Liver (tissue), 8 donors: ENCODE measurements at regions not wholly inside any gene's neighbourhood (a gene's known extent, or its start where the extent isn't known, plus 50 kb on each side); places are given as distances from the start of the nearest gene placed in this dataset.

Experiments used
- DNase-seq: peaks from one replicate; pipeline ENCODE4 v3.0.0-alpha.2; 2017; ENCODE audit warnings: low spot score
- H3K27ac ChIP-seq, 2 donors: one replicate each; pipeline ENCODE4 v1.7.0; 2013; ENCODE audit warnings: inconsistent platforms in 2 of 2, low read length in 2 of 2, control low read depth in 1 of 2, low read depth in 1 of 2, mild to moderate bottlenecking in 1 of 2
- H3K27me3 ChIP-seq, 4 donors: one replicate each; pipeline versions ENCODE4 v1.6.1 to v1.7.0; 2013; ENCODE audit warnings: low read length in 3 of 4, inconsistent platforms in 1 of 4, mild to moderate bottlenecking in 1 of 4, moderate library complexity in 1 of 4; ENCODE audit not compliant: control insufficient read depth in 4 of 4, insufficient read depth in 4 of 4
- H3K36me3 ChIP-seq, 4 donors: one replicate each; pipeline versions ENCODE4 v1.6.1 to v1.7.0; 2013; ENCODE audit warnings: low read length in 3 of 4, mild to moderate bottlenecking in 3 of 4, low read depth in 1 of 4, moderate library complexity in 1 of 4; ENCODE audit not compliant: control insufficient read depth in 4 of 4, insufficient read depth in 3 of 4
- H3K4me1 ChIP-seq, 4 donors: one replicate each; pipeline versions ENCODE4 v1.6.1 to v1.7.0; 2013; ENCODE audit warnings: low read length in 3 of 4, mild to moderate bottlenecking in 3 of 4, moderate library complexity in 1 of 4; ENCODE audit not compliant: control insufficient read depth in 4 of 4, insufficient read depth in 4 of 4
- H3K4me3 ChIP-seq, 3 donors: one replicate each; pipeline versions ENCODE4 v1.6.1 to v1.7.0; 2013; ENCODE audit warnings: low read length in 3 of 3, control low read depth in 1 of 3, low read depth in 1 of 3, mild to moderate bottlenecking in 1 of 3
- H3K9ac ChIP-seq, 2 donors: one replicate each; pipeline ENCODE4 v1.7.0; 2013; ENCODE audit warnings: low read length in 2 of 2, mild to moderate bottlenecking in 2 of 2, moderate library complexity in 2 of 2, control low read depth in 1 of 2, low read depth in 1 of 2
- H3K9me3 ChIP-seq, 4 donors: one replicate each; pipeline versions ENCODE4 v1.6.1 to v1.7.0; 2013; ENCODE audit warnings: low read length in 3 of 4; ENCODE audit not compliant: control insufficient read depth in 4 of 4
- CTCF ChIP-seq: fragments of 150-350 bp; IDR thresholded peaks from 2 replicates; pipeline ENCODE4 v1.5.1; 2017; ENCODE audit warnings: improper control_type of control experiment, low read depth, low read length; ENCODE audit not compliant: missing input control
- FOXA1 ChIP-seq: IDR thresholded peaks from 2 replicates; pipeline ENCODE4 v1.6.1; 2016; ENCODE audit warnings: antibody characterized with exemption
- GABPA ChIP-seq, 2 donors: IDR thresholded peaks in 1 of 2; conservative IDR thresholded peaks in 1 of 2; 2 replicates each; pipeline ENCODE4 v1.6.1; 2016; ENCODE audit warnings: antibody characterized with exemption in 2 of 2, mild to moderate bottlenecking in 1 of 2, moderate library complexity in 1 of 2
- HNF4A ChIP-seq, 2 donors: conservative IDR thresholded peaks; 2 replicates each; pipeline ENCODE4 v1.6.1; 2016; ENCODE audit warnings: antibody characterized with exemption in 2 of 2, mild to moderate bottlenecking in 2 of 2
- HNF4G ChIP-seq: IDR thresholded peaks from 2 replicates; pipeline ENCODE4 v1.6.1; 2016; ENCODE audit warnings: antibody characterized with exemption
- RXRA ChIP-seq, 2 donors: IDR thresholded peaks; 2 replicates each; pipeline ENCODE4 v1.6.1; 2017 to 2018; ENCODE audit warnings: antibody characterized with exemption in 2 of 2, mild to moderate bottlenecking in 1 of 2
- WGBS: extraction: QIAGEN DNeasy Blood & Tissue Kit; methylation state at CpG from one replicate; pipeline ENCODE4 v1.1.7; 2013; 5-methylcytosine and 5-hydroxymethylcytosine counted together
- TF ChIP-seq, protein P1 (sequence below): IDR thresholded peaks from 2 replicates; pipeline ENCODE4 v1.6.1; 2016; ENCODE audit warnings: antibody characterized with exemption, mild to moderate bottlenecking
- TF ChIP-seq, protein P2 (sequence below): IDR thresholded peaks from 2 replicates; pipeline ENCODE4 v1.6.1; 2016; ENCODE audit warnings: antibody characterized with exemption
- TF ChIP-seq, protein P3 (sequence below): IDR thresholded peaks from 2 replicates; pipeline ENCODE4 v1.6.1; 2016; ENCODE audit warnings: antibody characterized with exemption
- donor health status: healthy.
- donor health status: healthy.
- donor health status: healthy.
- donor health status: healthy.
- donor health status: healthy.

GRCh38 chr11:29627541-29627940 lies 389.3 kb downstream of the KCNA4 start:
- TF ChIP-seq CTCF (no peak), HNF4G (no peak), FOXA1 (no peak), HNF4A (conservative IDR thresholded peaks at IDR 0.05) (no peak)
- TF ChIP-seq, protein P1, sequence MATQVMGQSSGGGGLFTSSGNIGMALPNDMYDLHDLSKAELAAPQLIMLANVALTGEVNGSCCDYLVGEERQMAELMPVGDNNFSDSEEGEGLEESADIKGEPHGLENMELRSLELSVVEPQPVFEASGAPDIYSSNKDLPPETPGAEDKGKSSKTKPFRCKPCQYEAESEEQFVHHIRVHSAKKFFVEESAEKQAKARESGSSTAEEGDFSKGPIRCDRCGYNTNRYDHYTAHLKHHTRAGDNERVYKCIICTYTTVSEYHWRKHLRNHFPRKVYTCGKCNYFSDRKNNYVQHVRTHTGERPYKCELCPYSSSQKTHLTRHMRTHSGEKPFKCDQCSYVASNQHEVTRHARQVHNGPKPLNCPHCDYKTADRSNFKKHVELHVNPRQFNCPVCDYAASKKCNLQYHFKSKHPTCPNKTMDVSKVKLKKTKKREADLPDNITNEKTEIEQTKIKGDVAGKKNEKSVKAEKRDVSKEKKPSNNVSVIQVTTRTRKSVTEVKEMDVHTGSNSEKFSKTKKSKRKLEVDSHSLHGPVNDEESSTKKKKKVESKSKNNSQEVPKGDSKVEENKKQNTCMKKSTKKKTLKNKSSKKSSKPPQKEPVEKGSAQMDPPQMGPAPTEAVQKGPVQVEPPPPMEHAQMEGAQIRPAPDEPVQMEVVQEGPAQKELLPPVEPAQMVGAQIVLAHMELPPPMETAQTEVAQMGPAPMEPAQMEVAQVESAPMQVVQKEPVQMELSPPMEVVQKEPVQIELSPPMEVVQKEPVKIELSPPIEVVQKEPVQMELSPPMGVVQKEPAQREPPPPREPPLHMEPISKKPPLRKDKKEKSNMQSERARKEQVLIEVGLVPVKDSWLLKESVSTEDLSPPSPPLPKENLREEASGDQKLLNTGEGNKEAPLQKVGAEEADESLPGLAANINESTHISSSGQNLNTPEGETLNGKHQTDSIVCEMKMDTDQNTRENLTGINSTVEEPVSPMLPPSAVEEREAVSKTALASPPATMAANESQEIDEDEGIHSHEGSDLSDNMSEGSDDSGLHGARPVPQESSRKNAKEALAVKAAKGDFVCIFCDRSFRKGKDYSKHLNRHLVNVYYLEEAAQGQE: no peak
- Histone ChIP-seq H3K4me3 (no peak overlapping the region), H3K4me1 (no peaks in the 10 kb centered on the region), H3K9me3 (no peaks in the 10 kb centered on the region), H3K27ac (no peak overlapping the region), H3K9ac (no peak overlapping the region), H3K36me3 (no peaks in the 10 kb centered on the region), H3K27me3 (peaks cover 0 to 4% (median 0%) of the 10 kb centered on the region in 4 donors)
- DNase-seq: no peak
- 52% methylated on average over 1 of the region's 1 CpG for WGBS

DNA sequence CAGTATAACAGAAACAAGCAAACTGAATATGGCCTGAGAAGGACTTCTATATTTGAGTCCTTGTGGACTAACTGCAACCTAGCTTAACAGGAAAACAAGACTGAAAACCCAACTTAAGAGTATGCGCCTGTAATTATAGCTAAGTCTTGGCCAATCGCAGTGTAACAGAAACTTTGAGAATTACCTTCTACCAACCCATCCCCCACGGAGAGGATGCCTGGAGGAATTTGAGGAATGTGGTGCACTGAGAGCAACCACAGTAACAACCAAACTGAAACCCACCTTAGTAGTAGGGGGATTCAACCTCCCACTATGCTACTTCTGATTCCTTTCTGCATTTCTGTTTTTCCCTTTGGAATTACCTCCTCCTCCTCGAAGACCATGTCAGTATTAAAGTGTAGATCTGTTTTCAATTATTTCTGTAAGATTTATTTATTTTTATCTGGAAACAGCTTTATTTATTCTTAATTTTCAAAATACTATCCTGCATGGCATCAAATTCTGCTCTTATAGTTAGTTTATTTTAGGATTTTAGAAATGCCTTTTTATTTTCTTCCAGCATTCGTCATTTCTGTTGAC lies 393.6 kb downstream of the KCNA4 start:
- WGBS: 31% methylated on average over 5 of the region's 5 CpGs
- TF ChIP-seq RXRA (IDR thresholded peaks at IDR 0.05) (no peak), HNF4G (no peak), GABPA (IDR thresholded peaks at IDR 0.05 in 1 of 2, conservative IDR thresholded peaks at IDR 0.05 in 1 of 2) (no peak), FOXA1 (no peak), HNF4A (conservative IDR thresholded peaks at IDR 0.05) (no peak)
- TF ChIP-seq, protein P2, sequence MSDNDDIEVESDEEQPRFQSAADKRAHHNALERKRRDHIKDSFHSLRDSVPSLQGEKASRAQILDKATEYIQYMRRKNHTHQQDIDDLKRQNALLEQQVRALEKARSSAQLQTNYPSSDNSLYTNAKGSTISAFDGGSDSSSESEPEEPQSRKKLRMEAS: no peak
- TF ChIP-seq, protein P3, sequence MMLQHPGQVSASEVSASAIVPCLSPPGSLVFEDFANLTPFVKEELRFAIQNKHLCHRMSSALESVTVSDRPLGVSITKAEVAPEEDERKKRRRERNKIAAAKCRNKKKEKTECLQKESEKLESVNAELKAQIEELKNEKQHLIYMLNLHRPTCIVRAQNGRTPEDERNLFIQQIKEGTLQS: no peak
- TF ChIP-seq, protein P1: no peak
- DNase-seq: no peak
- Histone ChIP-seq H3K27ac (no peak overlapping the region), H3K27me3 (peaks cover 0 to 4% (median 0%) of the 10 kb centered on the region in 4 donors), H3K4me3 (no peak overlapping the region), H3K9ac (no peak overlapping the region), H3K9me3 (no peaks in the 10 kb centered on the region), H3K4me1 (no peaks in the 10 kb centered on the region), H3K36me3 (no peaks in the 10 kb centered on the region)
